DMS114 treated with DMSO at 0.1 percent for 48 hours (cell line): ENCODE measurements at regions not wholly inside any gene's neighbourhood (a gene's known extent, or its start where the extent isn't known, plus 50 kb on each side); places are given as distances from the start of the nearest gene placed in this dataset.

ENCODE experiments used
- DNase-seq: peaks from one replicate; lab custom pipeline; 2025; ENCODE audit not compliant: unreplicated experiment; lab: John Stamatoyannopoulos, UW

DNA sequence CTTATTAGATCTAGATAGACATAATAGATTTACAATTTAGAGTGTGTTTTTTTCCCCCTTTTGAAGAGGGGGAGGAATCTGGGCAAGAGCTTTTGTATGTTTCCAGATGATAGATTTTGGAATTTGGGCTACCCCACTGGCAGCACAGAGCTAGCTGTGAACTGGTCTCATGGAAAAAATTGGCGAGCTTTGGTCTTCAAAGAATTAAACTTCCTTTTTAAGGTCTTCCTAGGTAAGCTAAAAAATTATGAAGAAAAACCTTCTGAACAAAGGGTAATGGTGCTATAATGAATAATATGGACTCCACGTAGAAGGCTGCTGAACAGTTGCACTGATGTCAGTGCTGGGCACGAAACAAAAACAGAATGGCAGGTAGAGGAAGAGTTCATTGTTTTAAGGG, 109.3 kb downstream of the ZIC5 start:
- DNase-seq: no peak

DNA sequence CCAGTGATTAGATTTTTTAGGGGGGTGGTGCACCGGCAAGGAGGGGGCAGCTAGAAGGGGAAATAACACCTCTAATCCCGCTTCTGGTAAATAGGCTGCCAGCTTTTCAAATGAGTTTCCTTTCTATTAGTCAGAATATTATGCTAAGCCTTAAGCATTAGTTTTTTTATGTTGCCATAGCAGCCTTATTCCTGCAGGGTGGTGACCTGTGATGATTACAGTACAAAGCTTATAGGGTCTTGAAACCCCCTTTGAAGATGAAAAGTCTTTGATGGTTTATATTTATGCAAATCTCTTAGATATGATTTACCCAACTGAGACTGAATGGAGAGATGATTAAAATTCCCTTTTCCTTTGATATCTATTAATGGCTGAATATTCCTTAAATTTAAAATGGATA, 109.8 kb downstream of the ZIC5 start:
- no peak for DNase-seq

- DNase-seq: no peak
Measured at GRCh38 chr13:99860745-99861144, 110.8 kb downstream of the ZIC5 start.

DNA sequence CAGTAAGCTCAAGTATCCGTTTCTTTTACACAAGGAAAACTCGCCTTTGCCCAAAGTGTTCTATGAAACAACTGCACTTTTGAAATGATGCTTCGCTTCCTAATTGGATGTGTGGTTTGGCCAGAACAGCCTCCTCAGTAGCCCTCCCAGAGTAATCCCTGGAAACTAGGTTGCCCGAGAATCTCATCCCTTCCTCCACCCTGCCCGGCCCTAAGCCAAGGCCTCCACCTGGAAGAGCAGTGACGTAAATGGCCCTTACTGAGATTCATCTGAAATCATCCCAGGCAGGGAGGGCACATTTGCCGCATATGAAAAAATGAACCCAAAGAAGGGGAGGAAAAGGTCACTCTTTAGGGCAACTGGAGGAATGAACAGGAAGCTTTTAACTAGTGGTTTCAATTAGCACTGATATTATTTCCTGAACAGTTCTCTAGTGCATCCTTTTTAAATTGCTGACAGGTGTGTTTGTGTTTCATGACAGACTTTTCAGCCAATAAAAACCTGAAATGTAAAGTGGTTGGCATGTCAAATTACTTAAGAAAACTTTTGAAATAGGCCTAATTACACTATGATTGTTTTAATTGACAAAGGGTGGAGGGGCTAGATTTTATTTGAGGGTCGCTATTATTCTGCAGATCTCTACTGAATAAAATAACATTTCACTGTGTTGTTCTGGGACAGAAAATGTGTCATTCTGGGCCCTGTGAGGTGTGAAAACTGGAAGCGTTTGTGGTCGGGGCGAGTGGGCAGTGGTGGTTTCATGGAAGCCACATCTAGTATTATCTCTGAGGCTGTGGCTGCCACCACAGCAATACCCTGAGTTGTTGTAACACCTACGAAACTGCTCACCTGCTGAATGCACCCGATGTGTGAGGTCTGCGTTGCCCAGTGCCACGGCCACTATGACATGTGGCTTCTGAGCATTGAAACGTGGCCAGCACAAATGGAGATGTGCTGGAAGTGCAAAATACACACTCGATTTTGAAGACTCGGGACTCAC, 112.1 kb downstream of the ZIC5 start:
- DNase-seq: no peak

- no peak for DNase-seq
Measured at GRCh38 chr13:99857738-99858137, 113.8 kb downstream of the ZIC5 start.

DNA sequence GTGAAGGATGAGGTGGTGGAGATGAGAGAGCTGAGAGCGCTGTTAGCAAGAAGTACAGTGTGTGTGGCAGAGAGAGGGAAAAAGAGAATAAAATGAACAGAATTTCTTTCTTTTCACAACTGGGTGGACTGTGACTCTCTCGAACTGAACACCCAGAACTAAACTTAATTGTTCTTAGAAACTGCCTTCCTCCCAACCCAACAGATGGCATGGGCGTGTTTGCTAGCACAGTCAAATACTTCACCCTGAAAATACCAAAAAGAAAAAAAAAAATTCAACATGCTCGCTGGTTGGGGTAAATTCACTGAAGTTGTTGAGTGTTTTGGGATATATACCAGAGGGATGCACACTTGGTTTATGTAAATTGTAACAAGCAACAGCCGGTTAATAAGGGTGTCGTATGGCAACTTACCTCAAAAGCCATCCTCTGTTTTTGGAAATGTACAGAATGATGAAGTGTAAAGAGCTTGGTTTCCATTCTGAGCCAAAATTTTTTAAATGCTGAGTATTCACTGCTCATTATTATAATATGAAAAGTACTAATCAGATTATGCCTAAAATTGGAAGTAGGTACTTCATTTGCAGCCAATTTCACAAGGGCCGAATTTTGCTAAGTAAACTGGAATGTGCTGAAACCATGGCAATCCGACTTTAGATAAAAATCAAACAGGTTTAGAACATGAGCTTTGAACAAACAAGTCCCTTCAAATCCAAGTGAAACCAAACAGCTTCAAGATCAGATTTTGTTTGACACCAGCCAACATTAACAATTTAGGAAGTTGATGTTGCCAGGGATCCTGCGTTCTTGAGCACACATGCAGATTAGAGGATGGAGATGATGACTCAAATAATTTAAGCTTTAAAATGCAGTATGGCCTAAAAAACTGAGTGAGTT, 115.8 kb downstream of the ZIC5 start:
- no peak for DNase-seq

GRCh38 chr13:99854366-99854765, 117.2 kb downstream of the ZIC5 start:
- DNase-seq: no peak

DNA sequence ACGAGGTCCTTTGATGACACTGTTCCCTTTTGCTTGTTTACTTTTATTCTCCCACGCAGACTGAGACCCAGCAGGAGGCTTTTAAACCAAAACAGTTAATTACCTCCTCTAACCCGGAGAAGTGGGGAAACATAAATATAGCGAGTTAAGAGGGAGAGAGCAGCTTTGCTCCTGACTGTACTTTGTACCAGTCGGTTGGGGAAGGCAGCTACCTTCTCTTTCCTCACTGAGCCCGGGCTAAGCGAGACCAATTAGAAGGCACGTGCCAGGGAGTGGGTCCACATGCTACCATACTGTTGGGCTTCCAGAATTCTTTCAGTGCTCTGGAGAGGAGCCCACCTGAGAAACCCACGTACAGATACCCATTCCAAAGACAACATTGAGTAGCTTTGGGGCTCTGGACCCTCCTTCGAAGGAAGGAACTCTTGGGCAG, 124.2 kb downstream of the ZIC5 start:
- DNase-seq: no peak

DNA sequence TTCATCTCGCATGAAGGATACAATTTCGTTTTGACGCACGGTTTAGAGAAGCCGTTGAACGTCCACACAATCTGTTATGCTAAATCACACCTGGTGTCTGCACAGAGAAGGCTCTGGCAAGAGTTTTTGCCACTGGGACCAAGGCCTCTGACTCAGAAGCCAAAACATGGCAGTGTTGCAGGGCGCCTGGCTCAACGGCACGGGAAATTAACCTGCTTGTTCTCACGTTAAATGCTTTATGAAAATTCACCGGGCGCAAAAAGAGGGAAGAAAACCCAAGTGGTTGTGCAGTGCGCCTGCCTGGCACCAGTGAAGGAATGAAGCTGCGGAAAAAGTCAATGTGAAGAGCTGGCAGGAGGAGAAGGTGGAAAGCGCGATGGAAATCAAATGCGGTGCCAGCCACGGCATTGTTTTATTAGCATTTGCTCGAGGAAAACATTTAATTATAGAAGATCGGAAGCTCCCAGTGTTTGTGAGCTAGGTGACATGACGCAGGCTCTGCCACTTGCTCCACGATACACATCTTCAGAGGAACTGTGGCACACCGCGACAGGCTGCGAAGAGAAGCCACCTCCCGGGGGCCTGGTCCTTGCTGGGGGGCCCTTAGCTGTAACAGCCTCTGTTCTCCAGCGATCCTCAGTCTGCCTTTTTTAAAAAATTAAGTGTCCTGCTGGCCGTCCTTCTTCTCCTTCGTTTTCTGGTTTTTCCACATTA, 126.2 kb downstream of the ZIC5 start:
- no peak for DNase-seq

DNA sequence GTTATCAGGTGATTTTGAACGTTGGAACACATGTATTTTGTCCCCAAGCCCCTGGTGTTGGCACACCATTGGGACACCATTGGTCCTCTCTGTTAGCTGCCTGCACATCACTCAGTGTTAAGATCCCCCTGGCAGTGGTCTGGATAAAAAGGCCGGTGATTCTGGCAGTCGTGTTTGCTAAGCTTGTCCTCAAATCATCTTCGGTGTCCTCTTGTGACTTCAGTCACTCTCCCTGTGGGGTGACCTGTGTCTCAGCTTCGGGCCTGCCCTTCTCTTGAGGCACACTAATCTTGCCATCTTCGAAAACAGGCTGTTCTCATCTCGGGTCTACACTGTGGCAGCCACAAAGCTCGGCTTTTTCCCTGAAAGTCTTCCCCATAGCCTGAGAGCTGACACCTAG, 127.1 kb downstream of the ZIC5 start:
- no peak for DNase-seq

GRCh38 chr13:99843872-99844271, 127.7 kb downstream of the ZIC5 start:
- no peak for DNase-seq

DNA sequence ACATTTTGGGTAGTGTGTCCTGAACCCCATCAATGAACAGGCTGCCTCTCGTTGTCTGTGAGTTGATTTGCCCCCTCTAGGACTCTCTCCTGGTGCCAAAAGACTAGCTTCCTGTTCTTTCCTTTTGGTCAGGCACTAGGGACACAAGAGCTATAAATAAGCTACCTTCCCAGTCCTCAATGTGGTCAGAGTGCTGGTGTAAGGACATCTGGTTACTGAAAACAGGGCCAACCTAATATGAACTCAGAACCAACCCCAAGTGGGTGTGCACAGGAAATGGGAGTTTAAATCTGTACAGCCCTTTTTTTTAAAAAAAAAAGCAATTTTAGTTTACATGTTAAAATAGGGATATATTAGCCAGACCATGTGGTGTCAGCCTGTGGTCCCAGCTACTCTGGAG, 129.2 kb downstream of the ZIC5 start:
- no peak for DNase-seq

GRCh38 chr13:99836291-99836690, 135.3 kb downstream of the ZIC5 start:
- no peak for DNase-seq

GRCh38 chr13:99835442-99835841, 136.1 kb downstream of the ZIC5 start:
- no peak for DNase-seq

DNA sequence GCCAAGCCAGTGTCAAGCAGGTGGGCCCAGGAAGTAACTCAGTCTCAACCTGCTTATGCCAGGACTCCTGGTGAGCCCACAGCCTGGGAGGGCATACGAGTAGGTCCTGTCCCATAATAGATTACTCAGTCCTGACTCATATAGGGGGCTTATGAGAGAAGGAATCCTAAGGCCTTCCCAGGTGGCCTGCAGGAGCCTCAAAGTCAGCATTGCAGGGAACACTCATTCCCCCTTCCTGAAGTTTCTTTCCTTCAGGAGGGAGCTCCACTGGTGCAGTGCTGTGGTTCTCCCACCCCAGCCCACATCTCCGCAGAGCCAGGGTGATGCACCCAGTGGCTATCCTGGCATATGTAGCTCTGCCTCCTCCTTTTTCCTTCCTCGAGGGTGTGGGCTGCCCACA, 137.3 kb downstream of the ZIC5 start:
- no peak for DNase-seq

DNA sequence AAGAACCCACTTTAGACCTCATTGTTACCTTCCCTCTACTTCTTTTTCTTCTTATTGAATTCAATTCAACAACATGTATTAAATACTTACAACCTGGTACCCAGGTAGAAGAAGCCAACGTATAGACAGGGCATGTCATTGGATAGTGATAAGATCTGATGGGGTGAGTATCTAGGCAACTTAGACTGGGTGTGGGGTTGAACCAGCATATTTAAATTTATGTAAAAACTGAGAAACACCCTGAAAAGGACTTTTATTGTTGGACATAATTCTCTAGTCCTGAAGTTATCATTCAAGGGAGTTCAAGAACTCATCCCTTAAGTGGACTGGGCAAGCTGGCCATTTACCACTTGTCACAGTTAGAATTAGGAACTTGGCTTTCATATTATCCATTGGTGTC, 139.2 kb downstream of the ZIC5 start:
- no peak for DNase-seq

GRCh38 chr13:99830931-99831330, 140.6 kb downstream of the ZIC5 start:
- no peak for DNase-seq

GRCh38 chr13:99829593-99830239, 141.9 kb downstream of the ZIC5 start:
- no peak for DNase-seq

- no peak for DNase-seq
Measured at GRCh38 chr13:99829161-99829560, 142.4 kb downstream of the ZIC5 start.

GRCh38 chr13:99828735-99829134, 142.8 kb downstream of the ZIC5 start:
- no peak for DNase-seq

DNA sequence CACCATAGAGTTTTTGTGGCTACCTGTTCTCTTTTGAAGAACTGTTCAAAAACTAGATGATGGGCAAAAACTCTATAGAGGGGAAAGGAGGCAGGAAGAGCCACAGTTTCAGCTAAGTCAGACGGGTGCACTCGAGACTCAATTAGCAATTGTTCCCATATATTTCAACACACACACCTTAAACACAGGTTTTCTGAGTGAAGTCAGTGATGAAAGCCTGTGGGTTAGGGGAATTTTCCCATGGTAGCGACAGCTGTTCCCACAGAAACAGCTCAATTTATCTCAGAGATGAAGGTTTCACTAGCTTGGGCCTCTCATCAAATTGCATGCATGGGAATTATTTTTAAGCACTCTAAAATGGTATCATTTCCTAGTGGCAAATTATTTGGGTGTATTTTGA, 143.4 kb downstream of the ZIC5 start:
- DNase-seq: no peak
